GM21825 (cell line): ENCODE measurements at regions not wholly inside any gene's neighbourhood (a gene's known extent, or its start where the extent isn't known, plus 50 kb on each side); places are given as distances from the start of the nearest gene placed in this dataset.
"Not testable (repeated sequence)": the region's sequence is repeated elsewhere in the genome, so short reads cannot be mapped to it uniquely, and the experiment has no call there.

ENCODE experiments used
- ATAC-seq: cut with Tn5 transposase; IDR thresholded peaks from one replicate; pipeline ENCODE4 v1.9.1; 2021; ENCODE audit warnings: mild to moderate bottlenecking, moderate library complexity; ENCODE audit not compliant: unreplicated experiment

DNA sequence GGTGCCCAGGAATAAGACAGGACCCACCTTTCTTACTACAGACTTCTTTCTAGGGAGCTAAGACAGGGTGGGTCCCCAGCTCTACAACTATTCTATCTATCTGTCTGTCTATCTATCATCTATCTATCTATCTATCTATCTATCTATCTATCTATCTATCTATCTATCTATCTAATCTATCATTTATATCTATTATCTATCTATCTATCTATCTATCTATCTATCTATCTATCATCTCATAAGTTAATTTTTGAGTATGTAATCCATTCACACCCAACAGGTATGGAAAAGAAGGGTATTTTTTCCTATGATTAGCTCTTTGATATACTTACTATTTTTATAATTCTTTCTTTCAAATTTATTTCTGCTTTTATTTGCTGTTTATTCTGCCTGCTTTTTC lies 55.9 kb downstream of the BAMBI start:
- no peak for ATAC-seq

DNA sequence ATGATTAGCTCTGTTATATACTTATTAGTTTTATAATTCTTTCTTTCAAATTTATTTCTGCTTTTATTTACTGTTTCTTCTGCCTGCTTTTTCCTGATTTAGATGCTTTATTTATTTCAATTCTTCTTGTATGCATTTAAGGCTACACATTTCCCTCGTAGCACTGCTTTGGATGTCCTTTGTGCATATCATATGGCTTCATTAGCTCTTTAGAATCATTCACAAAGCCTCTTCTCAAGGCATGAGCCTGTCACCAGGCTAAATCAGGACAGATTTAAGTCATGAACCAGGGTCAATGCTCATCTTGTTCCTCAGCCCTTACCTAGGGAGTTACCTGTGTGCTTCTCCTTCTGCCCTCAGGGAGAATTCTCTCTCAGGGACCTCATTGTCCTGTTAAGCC lies 56.3 kb downstream of the BAMBI start:
- no peak for ATAC-seq

DNA sequence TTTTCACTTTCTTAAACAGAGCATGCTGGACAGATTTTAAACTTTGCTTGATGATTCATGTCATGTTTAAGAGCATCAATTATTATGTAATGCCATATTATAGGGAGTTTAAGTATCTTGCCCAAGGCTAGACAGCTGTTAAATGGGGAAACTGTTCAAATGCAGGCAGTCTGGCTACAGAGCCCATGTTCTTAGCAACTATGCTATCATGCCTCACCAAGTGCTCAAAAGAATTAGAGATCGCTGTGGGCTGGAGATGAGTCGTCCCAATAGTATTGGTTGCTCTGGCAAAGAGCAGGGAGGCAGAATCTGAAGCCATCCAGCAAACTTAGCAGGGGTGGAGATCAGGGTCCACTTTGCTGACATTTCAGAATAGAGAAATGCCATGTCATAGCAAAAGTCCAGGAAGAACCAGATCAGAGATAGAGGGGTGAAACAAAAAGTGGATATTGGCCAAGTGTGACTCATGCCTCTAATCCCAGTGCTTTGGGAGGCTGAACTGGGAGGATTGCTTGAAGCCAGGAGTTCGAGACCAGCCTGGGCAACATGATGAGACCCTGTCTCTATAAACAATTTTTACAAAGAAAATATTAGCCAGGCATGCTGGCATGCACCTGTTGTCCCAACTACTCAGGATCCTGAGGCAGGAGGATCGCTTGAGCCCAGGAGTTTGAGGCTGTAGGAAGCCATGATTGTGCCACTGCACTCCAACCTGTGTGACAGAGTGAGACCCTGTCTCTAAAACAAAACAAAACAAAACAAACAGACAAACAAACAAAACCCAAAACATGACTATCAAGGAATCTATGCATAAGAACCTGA lies 57.8 kb downstream of the BAMBI start:
- no peak for ATAC-seq

DNA sequence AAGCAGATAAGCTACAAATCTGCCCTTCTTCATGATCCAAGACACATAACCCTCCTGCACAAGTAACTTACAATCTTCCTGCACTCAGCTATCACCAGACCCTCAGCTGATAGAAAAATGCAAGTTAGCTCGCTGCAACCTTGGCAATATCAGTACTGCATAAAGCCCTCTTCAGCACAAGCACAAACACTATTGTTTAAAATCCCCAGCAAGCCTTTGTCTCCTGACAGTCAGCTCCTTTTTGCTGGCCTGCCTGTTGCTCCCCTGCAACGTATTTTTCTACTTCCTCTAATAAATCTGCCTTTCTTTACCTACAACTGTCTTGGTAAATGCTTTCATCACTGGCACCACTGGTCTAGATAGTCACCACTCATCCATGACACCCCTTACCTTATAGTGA lies 59.8 kb downstream of the BAMBI start:
- no peak for ATAC-seq

DNA sequence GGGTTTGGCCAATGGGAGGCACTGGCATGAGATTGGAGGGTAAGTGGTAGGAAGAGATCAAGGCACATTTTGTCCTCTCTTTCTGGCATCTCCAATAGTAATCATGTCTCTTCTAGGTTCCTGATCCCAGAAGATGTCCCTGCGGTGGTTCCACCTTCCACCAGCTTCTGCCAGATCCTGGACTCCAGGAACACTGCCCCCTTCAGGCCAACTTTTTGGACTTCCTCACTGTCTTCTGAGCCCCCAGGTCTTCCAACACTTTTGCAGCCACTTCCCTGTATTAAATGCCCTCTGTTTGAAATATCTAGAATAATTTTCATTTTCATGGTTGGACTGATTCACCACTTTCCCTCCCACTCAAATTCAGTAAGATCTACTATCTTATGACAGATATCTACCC lies 60.9 kb downstream of the BAMBI start:
- no peak for ATAC-seq

DNA sequence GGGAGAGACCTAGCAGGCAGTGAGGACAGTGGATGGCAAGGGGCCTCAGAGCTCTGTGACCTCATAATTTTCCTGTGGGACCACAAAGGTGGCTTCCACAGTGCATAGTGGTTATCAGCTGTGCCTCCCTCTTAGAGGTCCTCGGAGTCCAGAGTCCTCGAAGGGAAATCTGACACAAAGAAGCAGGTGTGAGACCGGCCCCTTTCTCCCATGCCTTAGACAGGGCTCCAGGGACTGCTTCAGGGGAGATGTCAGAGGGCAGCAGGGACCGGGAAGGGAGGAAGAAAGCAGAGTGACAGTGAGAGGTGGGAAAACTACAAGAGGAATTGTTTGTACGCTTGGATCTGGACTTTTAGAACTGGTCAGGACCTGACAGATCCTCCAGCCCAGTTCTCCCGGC lies 66.3 kb downstream of the BAMBI start:
- no peak for ATAC-seq

DNA sequence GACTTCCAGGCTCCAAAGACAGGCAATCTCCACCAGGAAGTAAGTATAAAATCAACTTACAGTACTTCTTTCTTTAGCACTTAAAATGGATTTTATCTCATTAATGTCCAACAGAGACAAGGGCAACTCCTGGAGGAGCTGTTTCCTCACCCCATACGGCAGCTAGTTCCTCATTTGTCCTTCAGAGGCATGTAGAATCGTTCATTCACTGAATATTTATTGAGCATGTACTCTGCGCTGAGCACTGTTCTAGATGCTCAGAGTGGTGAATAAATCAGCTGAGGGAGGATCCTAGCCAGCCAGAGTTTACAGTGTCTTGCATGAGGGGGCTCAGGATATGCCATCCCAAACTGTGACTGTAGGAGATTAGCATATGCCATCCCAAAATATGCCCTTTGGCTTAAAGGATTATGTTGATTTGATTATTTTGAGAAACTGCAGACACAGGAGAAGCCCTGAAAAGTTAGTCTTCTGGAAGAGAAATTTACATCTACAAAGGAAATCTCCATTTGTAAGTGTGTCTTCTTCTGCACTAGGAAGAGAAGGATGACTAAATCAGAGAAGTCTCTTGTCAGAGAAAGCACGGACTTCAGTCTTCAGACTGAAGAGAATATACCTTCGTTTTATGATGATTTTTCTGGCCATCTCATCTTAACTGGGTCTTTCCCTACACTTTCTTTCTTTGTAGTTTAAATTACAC lies 66.9 kb downstream of the BAMBI start:
- ATAC-seq: no peak

DNA sequence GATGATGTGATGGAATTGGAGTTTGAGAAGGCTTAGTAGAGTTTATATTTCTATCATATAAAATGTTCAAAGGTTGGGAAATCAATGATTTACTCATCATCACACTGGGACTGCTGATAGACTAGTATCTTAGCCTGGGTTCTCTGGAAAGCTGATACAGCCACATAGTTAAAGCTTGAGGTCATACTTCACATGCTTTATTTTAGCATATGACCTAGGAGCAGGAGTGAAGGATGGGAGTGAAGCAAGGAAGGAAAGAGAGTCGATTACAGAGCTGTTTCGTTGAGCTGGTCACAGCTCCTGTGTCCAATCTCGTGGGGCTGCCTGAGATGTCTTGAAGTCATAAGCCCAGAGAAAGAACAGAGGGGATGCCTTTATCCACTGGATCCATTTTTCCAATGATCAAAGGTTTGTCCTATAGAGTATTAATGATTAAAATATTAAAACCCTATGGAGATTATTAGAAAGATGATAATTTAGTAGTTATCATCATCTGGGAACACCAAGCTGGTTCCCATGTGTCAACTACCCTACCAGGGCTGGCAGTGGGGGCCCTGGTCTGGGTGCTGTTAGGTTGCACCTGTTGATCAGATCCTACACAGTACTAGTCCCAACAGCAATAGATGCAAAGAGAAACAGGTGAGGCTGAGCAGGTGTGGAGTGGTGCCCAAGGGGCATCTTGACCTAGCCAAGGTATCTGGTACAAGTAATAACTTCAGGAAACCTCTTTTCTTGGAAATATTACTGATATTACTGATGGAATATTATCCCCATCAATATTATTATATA lies 77.8 kb downstream of the BAMBI start:
- no peak for ATAC-seq

DNA sequence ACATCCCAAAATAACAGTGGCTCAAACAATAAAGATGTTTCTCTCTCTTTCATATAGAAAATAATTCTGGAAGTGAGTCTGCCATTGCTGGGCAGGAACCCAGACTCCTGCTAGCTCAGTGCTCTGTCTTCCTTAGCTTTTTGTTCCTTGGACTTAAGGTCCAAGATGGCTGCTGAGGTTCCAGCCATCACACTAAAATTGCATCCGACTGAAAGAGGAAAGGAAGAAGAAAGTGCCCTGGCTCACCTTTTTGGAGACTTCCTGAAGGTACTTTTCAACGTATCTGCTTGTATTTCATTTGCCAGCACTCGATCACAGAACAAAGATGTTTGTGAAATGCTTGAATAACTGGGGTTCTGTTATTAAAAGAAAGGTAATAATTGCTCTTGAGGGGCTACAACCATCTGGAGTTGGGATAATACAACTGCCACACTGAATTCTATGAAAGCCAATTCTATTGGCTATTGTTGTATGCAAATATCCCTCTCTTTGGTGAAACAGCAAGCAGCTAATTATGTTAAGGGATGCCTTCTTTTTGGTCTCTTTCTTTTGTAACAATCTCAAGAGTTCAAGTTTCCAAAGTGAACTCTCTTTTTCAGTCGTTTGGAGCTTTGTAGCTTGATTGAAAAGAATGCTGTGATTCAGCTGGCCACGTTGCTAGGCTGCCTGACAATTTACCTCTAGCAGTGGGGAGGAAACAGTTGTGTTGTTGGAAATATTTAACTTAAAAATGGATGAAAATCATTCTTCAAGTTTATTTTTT lies 83.9 kb downstream of the BAMBI start:
- ATAC-seq: no peak

DNA sequence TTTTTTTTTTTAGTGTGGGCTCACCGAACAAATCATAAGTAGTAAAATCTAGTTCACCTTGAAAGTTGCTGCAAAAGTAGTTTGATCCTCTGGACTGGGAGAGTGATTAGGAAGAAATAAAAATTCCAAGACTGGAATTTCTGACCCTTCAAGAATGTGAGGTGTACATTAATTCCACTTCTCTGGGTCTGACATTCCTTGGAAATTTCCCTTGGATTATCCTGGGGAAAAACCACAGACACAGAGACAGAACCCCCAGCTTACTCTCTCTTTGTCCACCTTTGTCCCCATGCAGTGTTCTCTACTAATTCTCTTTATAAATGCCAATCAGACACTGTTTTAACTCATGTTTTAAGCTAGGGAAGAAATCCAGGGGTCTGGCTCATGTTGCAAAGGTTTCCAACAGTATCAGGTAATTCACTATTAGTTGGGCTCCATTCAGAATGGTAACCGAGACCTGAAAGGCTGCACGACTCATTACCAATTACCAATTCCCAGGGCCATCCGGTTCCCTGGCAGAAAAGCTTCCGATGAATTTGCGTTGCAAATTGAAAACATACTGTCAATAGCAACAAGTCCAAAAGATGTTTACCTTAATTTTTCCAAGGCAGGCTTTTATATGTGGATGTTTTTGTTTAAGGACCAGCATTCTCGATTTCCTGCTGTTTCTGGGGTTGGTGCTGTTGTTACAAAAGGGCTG lies 86.3 kb downstream of the BAMBI start:
- no peak for ATAC-seq

DNA sequence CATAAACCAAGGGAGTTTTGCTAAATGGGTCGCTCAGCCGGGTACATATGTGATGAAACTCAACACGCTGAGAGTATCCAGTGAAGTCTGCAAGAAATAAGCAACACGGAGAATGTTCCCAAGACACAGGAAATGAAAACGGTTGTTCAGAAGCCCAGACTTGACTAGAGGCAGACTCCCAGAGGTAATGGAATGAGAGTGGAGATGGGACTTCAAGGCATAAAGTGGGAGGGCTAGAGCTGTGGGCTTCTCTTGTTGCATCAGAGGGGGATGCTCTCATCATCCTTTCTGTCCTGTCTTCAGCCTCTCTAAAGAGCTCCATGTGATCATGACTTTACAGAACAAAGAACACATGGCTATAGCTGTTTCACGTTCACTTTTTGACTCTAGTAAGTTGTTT lies 88.3 kb downstream of the BAMBI start:
- ATAC-seq: no peak

DNA sequence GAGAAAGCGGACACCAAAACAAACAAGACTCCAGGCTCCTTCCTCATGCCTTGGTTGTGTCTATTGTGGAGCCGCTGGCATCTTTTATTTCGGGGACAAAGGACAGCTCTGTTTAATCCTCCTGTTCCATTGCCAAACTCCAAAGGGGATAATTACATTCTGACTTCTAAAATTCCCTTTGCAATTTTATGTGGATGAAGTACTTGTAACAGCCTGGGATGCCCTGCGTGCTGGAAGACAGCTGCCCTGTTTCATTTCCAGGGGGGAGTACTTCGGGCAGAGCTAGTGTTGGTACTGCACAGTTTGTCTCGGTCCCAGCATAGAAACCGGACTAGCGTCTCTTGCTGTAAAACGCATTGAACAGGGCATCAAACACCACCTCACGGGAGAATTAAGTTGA lies 90.9 kb downstream of the BAMBI start:
- ATAC-seq: no peak

DNA sequence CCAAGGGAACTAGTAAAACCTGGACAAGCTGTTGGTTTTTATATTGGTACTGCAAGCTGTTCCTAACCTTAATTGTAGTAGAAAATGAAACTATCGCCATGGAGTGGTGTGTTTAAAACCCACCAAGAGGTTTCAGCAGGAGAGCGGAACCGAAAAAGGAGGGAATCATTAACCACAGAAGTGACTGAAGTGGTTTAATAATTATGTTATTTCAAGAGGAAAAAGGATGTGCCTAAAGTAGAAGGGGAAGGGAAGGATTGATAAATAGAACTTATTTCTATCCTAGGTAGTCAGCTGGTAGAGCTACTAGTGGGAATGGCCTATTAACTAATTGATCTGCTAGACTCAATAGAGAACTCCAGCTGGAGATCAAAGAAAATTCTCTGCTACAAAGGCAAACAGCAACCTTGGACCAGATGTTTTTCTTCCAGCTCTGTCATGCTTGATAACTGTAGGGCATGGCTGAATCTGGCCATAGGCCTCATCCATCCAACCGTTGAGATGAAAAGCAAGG lies 91.8 kb downstream of the BAMBI start:
- no peak for ATAC-seq

DNA sequence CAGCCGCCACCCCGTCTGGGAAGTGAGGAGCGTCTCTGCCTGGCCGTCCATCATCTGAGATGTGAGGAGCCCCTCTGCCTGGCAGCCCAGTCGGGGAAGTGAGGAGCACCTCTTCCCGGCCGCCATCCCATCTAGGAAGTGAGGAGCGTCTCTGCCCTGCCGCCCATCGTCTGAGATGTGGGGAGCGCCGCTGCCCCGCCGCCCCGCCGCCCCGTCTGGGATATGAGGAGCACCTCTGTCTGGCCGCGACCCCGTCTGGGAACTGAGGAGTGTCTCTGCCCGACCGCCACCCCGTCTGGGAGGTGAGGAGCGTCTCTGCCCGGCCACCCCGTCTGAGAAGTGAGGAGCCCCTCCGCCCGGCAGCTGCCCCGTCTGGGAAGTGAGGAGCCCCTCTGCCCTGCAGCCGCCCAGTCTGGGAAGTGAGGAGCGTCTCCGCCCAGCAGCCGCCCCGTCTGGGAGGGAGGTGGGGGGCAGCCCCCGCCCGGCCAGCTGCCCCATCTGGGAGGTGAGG lies 94.3 kb downstream of the BAMBI start:
- not testable (repeated sequence) for ATAC-seq

DNA sequence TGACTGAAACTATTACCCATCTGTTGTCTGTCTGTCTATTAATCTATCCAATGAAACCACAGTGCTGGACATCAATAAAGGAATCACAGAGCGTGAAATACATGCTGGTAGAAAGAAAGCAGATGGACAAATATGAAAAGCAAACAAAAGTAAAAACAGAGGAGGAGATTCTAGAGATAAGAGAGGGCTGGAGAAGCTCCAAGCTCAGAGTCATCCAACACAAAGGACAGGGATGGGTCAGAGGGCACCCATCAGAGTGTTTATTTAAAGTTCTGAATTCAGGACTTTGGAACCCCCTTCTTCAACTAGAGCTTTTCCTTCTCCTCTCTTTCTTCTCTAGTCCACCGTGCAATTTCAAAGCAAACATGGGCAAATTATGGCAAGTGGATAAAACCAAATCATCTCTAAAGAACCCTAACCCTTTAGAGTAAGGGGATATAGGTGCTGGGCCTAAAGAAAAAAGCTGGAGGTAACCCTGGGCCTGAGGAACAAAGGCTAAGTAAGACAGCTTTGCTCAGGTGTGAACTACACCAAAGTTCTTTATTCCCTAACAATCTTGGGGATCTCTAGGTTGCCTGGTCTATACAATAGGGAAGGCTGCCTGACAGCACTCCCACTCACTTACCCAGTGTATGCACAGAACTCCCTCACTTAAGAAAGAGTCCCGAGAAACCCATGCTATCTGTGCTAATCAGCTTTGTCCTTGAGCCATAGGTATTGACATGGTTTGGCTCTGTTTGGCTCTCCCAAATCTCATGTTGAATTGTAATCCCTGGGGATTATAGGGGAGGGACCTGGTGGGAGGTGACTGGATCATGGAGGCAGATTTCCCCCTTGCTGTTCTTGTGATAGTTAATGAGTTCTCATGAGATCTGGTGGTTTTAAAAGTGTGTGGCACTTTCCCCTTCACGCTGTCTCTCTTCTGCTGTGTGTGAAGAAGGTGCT lies 97.0 kb downstream of the BAMBI start:
- ATAC-seq: no peak

DNA sequence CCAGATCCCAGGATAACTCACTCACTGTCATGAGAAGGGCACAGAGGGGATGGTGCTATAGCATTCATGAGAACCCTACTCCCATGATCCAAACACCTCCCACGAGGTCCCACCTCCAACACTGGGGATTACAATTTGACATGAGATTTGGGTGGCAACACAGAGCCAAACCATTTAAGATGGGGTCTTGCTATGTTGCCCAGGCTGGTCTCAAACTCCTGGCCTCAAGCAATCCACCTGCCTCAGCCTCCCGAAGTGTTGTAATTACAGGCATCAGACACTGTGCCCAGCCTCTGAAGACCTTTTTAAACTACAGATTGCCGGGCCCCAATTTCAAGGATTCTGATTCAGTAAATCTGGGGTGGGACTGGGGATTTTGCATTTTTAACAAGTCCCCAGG lies 98.5 kb downstream of the BAMBI start:
- ATAC-seq: no peak

DNA sequence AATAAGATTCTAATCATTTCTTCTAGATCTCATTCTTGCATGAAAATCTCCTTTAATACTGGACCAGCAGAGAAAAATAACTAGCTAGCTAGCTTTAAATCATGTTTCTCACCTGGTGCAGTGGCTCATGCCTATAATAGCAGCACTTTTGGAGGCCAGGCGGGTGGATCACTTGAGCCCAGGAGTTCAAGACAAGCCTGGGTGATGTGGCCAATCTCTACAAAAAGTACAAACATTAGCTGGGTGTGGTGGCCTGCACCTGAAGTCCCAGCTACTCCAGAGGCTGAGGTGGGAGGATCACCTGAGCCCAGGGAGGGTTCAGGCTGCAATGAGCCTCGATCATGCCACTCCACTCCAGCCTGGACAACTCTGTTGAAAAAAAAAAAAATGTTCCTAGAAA lies 99.2 kb downstream of the BAMBI start:
- ATAC-seq: no peak

DNA sequence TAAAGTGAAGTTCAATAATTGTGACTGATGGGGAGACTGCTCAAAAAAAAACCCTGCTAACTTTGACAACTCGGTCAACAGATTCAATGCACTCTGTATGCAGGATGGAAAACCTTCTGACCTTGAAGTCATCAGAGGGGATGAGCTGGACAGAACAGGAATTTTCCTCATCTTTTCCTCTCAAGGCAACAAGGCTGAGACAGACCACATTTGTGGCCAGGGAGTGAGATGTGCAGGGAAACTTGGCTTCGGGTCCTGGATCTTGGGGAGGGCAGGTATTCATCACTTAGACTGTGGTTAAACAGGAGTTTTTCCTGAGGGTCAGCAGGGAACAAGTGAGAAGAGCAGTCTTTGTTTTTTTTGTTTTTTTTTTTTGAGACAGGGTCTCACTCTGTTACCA lies 100.6 kb downstream of the BAMBI start:
- no peak for ATAC-seq

DNA sequence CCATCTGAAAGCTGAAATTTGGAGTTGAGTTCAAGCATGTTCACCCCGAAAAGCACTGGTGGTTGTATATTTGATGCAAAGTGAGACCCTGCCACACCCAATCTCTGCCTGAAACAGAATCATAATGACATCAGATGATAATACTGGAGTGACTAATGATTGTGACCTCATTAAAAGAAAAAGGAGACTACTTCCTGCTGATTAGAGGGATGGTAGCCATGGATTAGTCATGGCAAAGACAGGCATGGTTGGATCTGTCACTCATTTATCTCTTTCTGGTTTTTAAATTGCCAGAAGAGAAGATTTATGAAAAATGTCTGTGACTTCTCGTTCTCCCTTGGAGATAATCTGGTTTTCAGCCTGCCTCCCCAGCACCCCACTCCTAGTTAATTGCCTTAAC lies 101.2 kb downstream of the BAMBI start:
- ATAC-seq: no peak
